H1 (cell line): ENCODE measurements at regions not wholly inside any gene's neighbourhood (a gene's known extent, or its start where the extent isn't known, plus 50 kb on each side); places are given as distances from the start of the nearest gene placed in this dataset.

ENCODE experiments used
- KDM5A ChIP-seq: fragments of 200-600 bp; IDR thresholded peaks from 2 replicates; pipeline ENCODE4 v1.7.1; 2012; ENCODE audit warnings: mild to moderate bottlenecking, low read length, inconsistent platforms, mixed read lengths
- PHF8 ChIP-seq: fragments of 200-600 bp; sonication (generic); conservative IDR thresholded peaks from 2 replicates; pipeline ENCODE4 v1.7.1; 2012; ENCODE audit warnings: low read depth, mild to moderate bottlenecking, inconsistent platforms, low read length, moderate library complexity
- RAD21 ChIP-seq, 2 experiments: IDR thresholded peaks in 1 of 2; conservative IDR thresholded peaks in 1 of 2; 2 replicates each; pipeline ENCODE4 v1.6.1; 2011; ENCODE audit warnings: low read depth in 2 of 2, low read length in 2 of 2, improper control_type of control experiment in 1 of 2, inconsistent platforms in 1 of 2, mild to moderate bottlenecking in 1 of 2, moderate library complexity in 1 of 2
- RBBP5 ChIP-seq: IDR thresholded peaks from 2 replicates; pipeline ENCODE4 v1.7.1; 2012; ENCODE audit warnings: low read depth, mild to moderate bottlenecking, inconsistent platforms, low read length, moderate library complexity, borderline replicate concordance
- TCF12 ChIP-seq: IDR thresholded peaks from 2 replicates; pipeline ENCODE4 v1.6.1; 2011; ENCODE audit warnings: low read depth, mild to moderate bottlenecking, low read length
- TF ChIP-seq, protein P1 (sequence below), 3 experiments: IDR thresholded peaks; 1 replicate in 2 of 3; 2 replicates in 1 of 3; pipeline versions ENCODE4 v1.5.1 to v1.6.1; 2011; ENCODE audit warnings: low read length in 3 of 3, mild to moderate bottlenecking in 3 of 3, inconsistent platforms in 2 of 3, low read depth in 1 of 3, moderate library complexity in 1 of 3; ENCODE audit not compliant: insufficient read depth in 1 of 3; ENCODE audit errors: control extremely low read depth in 1 of 3

DNA sequence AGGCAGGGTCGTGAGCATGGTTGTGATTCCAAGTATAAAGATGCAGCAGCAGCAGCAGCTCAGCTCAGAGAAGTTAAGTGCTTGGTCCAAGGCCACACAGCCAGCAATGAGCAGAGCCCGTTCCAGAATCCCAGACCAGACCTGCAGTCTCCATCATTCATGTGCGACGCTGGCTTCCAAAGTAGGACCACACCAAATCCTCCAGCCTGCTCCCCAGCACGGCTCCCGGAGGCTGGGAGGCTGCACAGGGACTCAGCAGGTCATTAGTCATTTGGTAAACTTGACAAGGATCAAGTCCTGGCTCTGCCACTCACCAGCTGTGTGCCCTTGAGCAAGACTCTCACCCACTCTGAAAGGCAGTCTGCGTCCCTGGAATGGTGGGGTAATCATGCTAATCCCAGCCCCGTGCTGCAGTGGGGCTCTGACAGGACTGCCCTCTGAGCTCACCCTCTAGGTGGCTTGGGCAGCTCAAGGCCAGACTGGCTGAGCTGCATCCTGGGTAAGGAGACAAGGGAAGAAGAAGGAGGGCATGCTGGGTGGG, 95.1 kb upstream of the TMEM132E start (continued):
- TF ChIP-seq, protein P1, sequence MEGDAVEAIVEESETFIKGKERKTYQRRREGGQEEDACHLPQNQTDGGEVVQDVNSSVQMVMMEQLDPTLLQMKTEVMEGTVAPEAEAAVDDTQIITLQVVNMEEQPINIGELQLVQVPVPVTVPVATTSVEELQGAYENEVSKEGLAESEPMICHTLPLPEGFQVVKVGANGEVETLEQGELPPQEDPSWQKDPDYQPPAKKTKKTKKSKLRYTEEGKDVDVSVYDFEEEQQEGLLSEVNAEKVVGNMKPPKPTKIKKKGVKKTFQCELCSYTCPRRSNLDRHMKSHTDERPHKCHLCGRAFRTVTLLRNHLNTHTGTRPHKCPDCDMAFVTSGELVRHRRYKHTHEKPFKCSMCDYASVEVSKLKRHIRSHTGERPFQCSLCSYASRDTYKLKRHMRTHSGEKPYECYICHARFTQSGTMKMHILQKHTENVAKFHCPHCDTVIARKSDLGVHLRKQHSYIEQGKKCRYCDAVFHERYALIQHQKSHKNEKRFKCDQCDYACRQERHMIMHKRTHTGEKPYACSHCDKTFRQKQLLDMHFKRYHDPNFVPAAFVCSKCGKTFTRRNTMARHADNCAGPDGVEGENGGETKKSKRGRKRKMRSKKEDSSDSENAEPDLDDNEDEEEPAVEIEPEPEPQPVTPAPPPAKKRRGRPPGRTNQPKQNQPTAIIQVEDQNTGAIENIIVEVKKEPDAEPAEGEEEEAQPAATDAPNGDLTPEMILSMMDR (IDR thresholded peaks at IDR 0.05; ENCODE audit: control extremely low read depth in 1 of 3, insufficient read depth in 1 of 3, low read depth in 1 of 3, low read length in 3 of 3): no peak
- TF ChIP-seq PHF8 (no peak), RAD21 (IDR thresholded peaks at IDR 0.05 in 1 of 2, conservative IDR thresholded peaks at IDR 0.05 in 1 of 2; ENCODE audit: low read depth in 2 of 2, low read length in 2 of 2) (no peak), TCF12 (no peak), KDM5A (no peak), RBBP5 (no peak)
- TF ChIP-seq, all 59 proteins: peak for 0
